HG03469 (cell line): ENCODE measurements at regions not wholly inside any gene's neighbourhood (a gene's known extent, or its start where the extent isn't known, plus 50 kb on each side); places are given as distances from the start of the nearest gene placed in this dataset.

ENCODE experiments used
- ATAC-seq: cut with Tn5 transposase; IDR thresholded peaks from one replicate; pipeline ENCODE4 v1.9.1; 2021; ENCODE audit warnings: mild to moderate bottlenecking, moderate library complexity, moderate number of reproducible peaks; ENCODE audit not compliant: unreplicated experiment

DNA sequence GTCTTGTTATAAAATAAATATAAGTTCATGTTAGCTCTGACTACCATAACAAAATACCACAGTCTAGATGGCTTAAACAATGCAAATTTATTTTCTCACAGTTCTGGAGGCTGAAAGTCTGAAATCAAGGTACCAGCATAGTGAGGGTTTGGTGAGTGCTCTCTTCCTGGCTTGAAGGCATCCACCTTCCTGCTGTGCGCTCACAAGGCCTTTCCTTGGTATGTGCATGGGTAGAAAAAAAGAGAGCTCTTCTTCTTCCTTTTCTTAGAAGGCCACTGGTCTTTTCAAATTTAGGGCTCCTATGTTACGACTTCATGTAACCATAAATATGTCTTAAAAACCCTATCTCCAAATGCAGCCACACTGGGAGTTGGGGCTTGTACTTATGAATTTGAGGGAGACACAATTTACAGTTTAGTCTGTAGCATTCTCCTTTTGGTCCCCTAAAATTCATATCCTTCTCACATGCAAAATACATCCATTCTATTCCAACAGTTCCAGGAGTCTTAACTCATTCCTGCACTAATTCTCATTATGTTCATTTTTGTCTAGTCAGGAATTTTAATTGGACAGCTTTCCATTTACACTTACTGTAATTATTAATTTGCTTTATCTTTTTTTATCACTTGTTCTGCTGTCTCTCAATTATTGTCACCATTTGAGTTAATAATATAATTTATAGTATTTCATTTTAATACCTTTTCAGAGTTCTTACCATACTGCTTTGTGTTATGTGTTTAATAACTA, 381.9 kb upstream of the EPHA7 start:
- ATAC-seq = no peak

GRCh38 chr6:93799226-93799625, 379.9 kb upstream of the EPHA7 start:
- no peak for ATAC-seq

DNA sequence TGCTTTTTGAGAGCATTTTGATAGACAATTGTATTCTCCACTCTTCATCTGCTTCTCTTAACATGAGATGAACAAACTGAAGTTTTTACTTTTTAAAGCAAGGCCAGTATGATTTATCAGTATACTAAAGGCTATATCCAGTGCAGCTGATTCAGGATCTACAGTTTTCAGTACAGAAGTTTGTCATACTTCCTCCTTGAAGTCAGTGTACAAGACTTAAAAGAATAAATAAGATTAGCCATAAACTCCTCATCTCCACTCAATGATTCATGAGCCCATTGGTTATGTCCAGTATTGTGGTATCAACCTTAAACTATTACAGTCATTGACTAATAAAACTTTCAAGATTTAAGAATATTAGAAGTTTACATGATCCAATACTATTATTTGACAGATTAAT, 374.8 kb upstream of the EPHA7 start:
- no peak for ATAC-seq

DNA sequence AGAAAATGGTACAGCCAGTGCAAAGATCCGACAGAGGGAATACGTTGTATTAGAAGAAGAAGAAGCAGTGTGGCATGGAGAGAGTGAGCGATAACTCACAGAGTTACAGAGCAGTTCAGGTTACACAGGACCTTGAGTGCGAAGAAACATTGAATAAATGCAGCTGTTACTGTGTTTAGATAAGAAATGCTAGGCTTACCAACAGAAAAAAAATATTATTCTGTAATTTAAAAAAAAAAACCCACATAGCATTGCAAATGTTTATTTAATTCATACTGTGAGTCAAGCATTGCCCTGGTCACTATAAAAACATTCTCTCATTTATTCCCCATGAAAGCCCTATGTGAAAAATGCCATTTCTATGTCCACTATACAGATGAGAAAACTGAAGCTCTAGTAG, 373.4 kb upstream of the EPHA7 start:
- ATAC-seq = no peak

DNA sequence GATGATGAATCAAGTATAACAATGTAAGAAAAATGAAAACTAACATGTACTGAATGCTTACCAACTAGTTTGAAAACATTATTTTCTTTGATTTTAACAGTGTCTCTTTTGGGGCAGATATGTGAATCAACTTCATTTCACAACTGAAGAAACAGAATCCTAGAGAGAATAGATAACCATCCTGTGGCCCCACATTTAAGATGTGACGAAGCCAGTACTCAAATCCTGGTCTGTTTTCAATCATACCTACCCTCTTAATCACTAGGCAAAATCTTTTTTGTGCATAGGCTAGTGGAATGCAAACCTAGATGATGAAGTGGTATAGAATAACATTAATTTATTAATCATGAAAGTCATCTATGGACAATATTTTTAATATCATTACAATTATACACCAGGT, 371.6 kb upstream of the EPHA7 start:
- no peak for ATAC-seq

- no peak for ATAC-seq
These were observed 370.2 kb upstream of the EPHA7 start for GRCh38 chr6:93789532-93789931.

DNA sequence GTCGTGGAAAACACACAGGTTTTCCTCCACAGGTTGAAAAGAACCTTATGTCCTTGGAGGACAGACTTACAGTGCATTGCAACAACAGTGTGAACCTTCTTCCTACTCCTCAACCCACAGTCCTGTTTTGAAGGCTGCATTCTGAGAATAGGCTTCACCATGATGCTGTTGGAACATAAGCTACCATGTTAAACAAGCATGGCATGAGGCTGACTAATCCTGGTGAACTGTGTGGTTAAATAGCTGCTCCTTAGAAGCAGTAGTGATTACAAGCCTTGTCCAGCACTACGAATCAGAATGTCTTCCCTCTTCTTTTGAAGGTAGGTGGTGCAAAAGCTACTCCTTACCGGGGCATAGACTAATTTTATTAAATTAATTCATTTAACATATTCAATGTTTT, 368.5 kb upstream of the EPHA7 start:
- no peak for ATAC-seq

- no peak for ATAC-seq
These were observed 367.3 kb upstream of the EPHA7 start for GRCh38 chr6:93786474-93787330.

- no peak for ATAC-seq
These were observed 366.3 kb upstream of the EPHA7 start for GRCh38 chr6:93785694-93786030.

- ATAC-seq = no peak
These were observed 365.7 kb upstream of the EPHA7 start for GRCh38 chr6:93784794-93785693.

- ATAC-seq = no peak
These were observed 359.9 kb upstream of the EPHA7 start for GRCh38 chr6:93779086-93779841.

GRCh38 chr6:93759190-93759589, 339.8 kb upstream of the EPHA7 start:
- ATAC-seq = no peak

DNA sequence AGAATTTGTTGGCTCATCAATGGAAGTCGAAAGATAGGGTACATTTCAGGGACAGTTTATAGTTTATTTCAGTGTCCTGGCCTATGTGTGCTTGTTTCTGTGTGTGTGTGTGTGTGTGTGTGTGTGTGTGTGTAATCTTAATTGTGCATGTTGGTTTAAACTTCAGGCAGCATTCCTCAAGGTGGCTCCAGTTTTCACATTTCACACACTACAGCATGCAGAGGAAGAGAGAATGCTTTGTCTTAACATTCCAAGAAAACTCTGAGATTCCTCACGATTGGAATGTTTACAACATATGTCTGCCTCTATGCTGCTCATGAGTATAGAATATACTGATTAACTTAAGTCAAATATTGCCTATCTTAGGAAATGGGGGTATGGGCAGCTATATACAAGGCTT, 332.6 kb upstream of the EPHA7 start:
- ATAC-seq = no peak

- no peak for ATAC-seq
These were observed 330.6 kb upstream of the EPHA7 start for GRCh38 chr6:93749930-93750329.

- no peak for ATAC-seq
These were observed 329.8 kb upstream of the EPHA7 start for GRCh38 chr6:93749191-93749590.

DNA sequence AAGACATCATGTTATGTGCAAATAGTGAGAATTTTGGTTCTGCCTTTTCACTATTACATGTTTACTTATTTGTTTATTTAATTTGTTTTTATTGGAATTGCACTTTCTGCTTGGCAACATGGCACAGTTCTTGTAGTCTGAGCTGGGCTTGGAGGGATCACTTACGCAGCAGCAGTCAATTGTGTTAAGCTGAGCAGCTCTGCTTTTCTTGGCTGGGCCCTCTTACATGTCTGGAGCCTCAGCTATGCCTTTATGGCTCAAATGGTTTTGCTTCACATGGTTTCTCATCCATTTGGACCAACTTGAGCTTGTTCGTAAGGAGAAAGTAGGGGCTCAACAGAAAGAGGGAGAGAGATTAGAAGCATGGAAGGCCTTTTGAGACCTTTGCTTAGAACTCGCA, 327.5 kb upstream of the EPHA7 start:
- no peak for ATAC-seq

DNA sequence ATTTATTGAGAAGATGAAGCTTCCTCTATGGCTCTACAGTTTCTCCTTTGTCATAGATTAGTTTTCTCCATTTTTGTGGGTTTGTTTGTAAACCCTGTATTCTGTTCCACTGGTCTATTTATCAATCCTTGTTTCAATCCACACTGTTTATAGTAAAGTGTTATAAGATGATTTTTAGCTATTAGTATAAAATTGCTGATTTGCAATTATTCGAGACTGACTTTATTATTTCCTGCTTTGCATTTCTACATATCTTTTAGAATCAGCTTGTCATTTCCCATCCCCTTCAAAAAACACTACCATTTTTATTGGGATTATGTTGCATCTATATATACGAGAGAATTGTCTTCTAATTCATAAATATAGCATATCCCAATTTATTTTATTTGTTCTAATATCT, 325.9 kb upstream of the EPHA7 start:
- no peak for ATAC-seq

- no peak for ATAC-seq
These were observed 315.7 kb upstream of the EPHA7 start for GRCh38 chr6:93735099-93735498.

DNA sequence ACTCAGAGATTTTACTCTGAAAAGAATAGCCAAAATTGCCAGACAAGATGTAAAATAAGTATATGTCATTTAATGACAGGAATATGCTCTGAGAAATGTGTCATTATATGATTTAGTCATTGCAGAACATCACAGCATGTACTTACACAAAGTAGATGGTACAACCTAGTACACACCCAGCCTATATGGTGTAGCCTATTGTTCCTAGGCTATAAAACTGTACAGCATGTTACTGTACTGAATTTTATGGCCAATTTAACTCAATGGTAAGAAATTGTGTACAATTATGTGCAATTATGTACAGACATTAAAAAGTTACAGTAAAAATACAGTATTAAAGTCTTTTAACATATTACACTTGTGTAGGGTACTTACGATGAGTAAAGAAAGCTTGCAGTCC, 311.9 kb upstream of the EPHA7 start:
- ATAC-seq = no peak

- no peak for ATAC-seq
These were observed 308.8 kb upstream of the EPHA7 start for GRCh38 chr6:93728150-93728549.

DNA sequence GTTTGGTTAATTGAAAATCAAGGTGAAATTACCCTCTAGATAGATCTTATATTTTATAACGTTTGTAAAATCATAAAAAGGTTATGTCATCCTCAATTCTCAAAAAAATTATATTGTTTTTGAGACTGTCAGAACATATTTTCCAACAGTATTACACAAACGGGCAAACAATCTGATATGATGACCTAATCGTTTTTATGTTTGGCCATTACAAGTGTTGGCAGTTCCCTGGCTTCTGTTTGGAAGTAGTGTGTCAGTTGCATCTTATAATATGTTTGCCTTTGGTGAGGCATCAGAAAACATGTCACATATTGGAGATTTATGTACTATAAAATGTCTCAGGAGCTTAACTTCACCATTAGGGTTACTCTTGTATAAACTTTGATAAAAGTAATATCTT, 308.1 kb upstream of the EPHA7 start:
- no peak for ATAC-seq
